HEK293 (cell line): ENCODE measurements at regions not wholly inside any gene's neighbourhood (a gene's known extent, or its start where the extent isn't known, plus 50 kb on each side); places are given as distances from the start of the nearest gene placed in this dataset.

Experiments
- CTCF ChIA-PET: fragments of 350-600 bp; formaldehyde crosslinking; extraction: SDS; loops from one replicate; lab custom pipeline; 2021; ENCODE audit warnings: antibody characterized with exemption; lab: Yijun Ruan, JAX
- POLR2A ChIA-PET: fragments of 300-600 bp; formaldehyde crosslinking; extraction: SDS; loops from one replicate; lab custom pipeline; 2020; ENCODE audit warnings: antibody characterized with exemption, inconsistent platforms; lab: Yijun Ruan, JAX
- H3K27ac ChIP-seq: fragments of 200-500 bp; sonication (Bioruptor generic); 2 replicates; pipeline ENCODE4 v1.5.1; 2014; ENCODE audit warnings: low read depth, low read length, control low read depth, inconsistent platforms; ENCODE audit errors: extremely low read depth
- H3K36me3 ChIP-seq, 2 experiments: fragments of 200-500 bp in 1 of 2; sonication (Bioruptor generic) in 1 of 2; 1 replicate in 1 of 2; 2 replicates in 1 of 2; pipeline ENCODE4 v1.5.1; 2014 to 2017; ENCODE audit warnings: inconsistent platforms in 2 of 2, low read length in 2 of 2; ENCODE audit not compliant: control insufficient read depth in 2 of 2, insufficient read depth in 1 of 2
- H3K4me1 ChIP-seq: fragments of 200-500 bp; sonication (Bioruptor generic); 2 replicates; pipeline ENCODE4 v1.5.1; 2014; ENCODE audit warnings: mild to moderate bottlenecking, low read length, inconsistent platforms; ENCODE audit not compliant: control insufficient read depth, insufficient read depth
- H3K4me3 ChIP-seq: 2 replicates; pipeline ENCODE4 v1.5.1; 2011; ENCODE audit warnings: low read depth, mild to moderate bottlenecking, control low read depth, low read length, moderate library complexity
- H3K9me3 ChIP-seq: fragments of 200-500 bp; sonication (Bioruptor generic); 2 replicates; pipeline ENCODE4 v1.5.1; 2014; ENCODE audit warnings: low read depth, low read length, inconsistent platforms; ENCODE audit not compliant: control insufficient read depth, insufficient read depth
- GLIS2 ChIP-seq: fragments of 450-650 bp; formaldehyde crosslinking; IDR thresholded peaks from 2 replicates; pipeline ENCODE4 v1.5.1; 2016; ENCODE audit warnings: missing biosample characterization, missing genetic modification characterization
- MEIS1 ChIP-seq: sonication (generic); formaldehyde crosslinking; IDR thresholded peaks from 2 replicates; pipeline ENCODE4 v1.8.1; 2022; ENCODE audit warnings: missing genetic modification reagents, mild to moderate bottlenecking, borderline replicate concordance
- PRDM1 ChIP-seq: fragments of 450-650 bp; formaldehyde crosslinking; IDR thresholded peaks from 2 replicates; pipeline ENCODE4; 2016; ENCODE audit warnings: missing biosample characterization, missing genetic modification characterization
- SP7 ChIP-seq: fragments of 450-650 bp; formaldehyde crosslinking; IDR thresholded peaks from 2 replicates; pipeline ENCODE4 v1.5.1; 2016; ENCODE audit warnings: missing biosample characterization, missing genetic modification characterization
- ZBTB21 ChIP-seq: fragments of 450-650 bp; formaldehyde crosslinking; IDR thresholded peaks from 2 replicates; pipeline ENCODE4 v1.5.1; 2017; ENCODE audit warnings: missing biosample characterization, missing genetic modification characterization
- ZFP69B ChIP-seq: fragments of 450-650 bp; formaldehyde crosslinking; IDR thresholded peaks from 2 replicates; pipeline ENCODE4 v1.5.1; 2016; ENCODE audit warnings: missing biosample characterization, missing genetic modification characterization
- ZIC2 ChIP-seq: fragments of 450-650 bp; formaldehyde crosslinking; IDR thresholded peaks from 2 replicates; pipeline ENCODE4 v1.5.1; 2016; ENCODE audit warnings: missing biosample characterization, missing genetic modification characterization
- ZNF174 ChIP-seq: fragments of 450-650 bp; formaldehyde crosslinking; IDR thresholded peaks from 2 replicates; pipeline ENCODE4 v1.5.0; 2017; ENCODE audit warnings: missing biosample characterization, mild to moderate bottlenecking, missing genetic modification characterization
- ZNF302 ChIP-seq: fragments of 450-650 bp; formaldehyde crosslinking; IDR thresholded peaks from 2 replicates; pipeline ENCODE4 v1.5.1; 2016; ENCODE audit warnings: missing biosample characterization, missing genetic modification characterization, low read depth
- ZNF394 ChIP-seq: fragments of 450-650 bp; formaldehyde crosslinking; IDR thresholded peaks from 2 replicates; pipeline ENCODE4 v1.5.1; 2016; ENCODE audit warnings: missing biosample characterization, missing genetic modification characterization, mild to moderate bottlenecking, moderate library complexity, borderline replicate concordance
- TF ChIP-seq, protein P1 (sequence below): fragments of 450-650 bp; formaldehyde crosslinking; IDR thresholded peaks from 2 replicates; pipeline ENCODE4 v1.5.1; 2017; ENCODE audit warnings: missing biosample characterization, missing genetic modification characterization
- TF ChIP-seq, protein P2 (sequence below): fragments of 450-650 bp; formaldehyde crosslinking; conservative IDR thresholded peaks from 2 replicates; pipeline ENCODE4 v1.5.1; 2016; ENCODE audit warnings: low read depth, missing biosample characterization, missing genetic modification characterization
- TF ChIP-seq, protein P3 (sequence below): fragments of 450-650 bp; formaldehyde crosslinking; IDR thresholded peaks from 2 replicates; pipeline ENCODE4 v1.5.1; 2016; ENCODE audit warnings: missing biosample characterization, missing genetic modification characterization

DNA sequence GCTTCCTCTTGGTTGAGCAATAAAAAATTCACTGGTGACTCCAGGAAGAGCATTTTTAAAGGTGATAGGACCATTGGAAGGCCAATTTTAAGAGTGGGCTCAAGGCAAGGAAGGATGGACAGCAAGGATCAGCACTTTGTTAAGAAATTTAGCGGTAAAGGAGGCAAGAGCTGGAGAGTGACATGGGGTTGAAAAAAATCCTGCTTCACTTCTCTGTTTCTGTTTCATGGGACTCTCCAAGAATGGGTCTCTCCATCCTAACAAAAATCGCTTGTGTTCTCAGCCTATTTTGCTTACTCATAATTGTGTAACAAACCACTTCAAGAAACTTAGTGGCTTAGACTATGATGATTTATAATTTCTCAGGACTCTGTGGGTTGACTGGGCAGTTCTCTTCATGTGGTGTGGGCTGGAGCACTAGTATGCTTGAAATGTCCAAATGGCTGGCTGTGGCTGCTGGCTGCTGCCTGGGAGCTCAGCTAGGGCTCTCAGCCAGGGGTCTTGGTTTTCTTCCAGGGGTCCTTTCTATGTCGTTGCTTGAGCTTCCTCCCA lies 59.8 kb upstream of the ZNRF2 start:
- Histone ChIP-seq H3K9me3 (no peaks in the 10 kb centered on the region), H3K27ac (no peak overlapping the region), H3K4me3 (no peak overlapping the region), H3K4me1 (no peaks in the 10 kb centered on the region), H3K36me3 (no peaks in the 10 kb centered on the region)
- ChIA-PET CTCF (no interaction called here), POLR2A (no interaction called here)
- TF ChIP-seq ZNF302 (no peak), ZIC2 (tag by site-specific recombination) (peak; percentile 66)

DNA sequence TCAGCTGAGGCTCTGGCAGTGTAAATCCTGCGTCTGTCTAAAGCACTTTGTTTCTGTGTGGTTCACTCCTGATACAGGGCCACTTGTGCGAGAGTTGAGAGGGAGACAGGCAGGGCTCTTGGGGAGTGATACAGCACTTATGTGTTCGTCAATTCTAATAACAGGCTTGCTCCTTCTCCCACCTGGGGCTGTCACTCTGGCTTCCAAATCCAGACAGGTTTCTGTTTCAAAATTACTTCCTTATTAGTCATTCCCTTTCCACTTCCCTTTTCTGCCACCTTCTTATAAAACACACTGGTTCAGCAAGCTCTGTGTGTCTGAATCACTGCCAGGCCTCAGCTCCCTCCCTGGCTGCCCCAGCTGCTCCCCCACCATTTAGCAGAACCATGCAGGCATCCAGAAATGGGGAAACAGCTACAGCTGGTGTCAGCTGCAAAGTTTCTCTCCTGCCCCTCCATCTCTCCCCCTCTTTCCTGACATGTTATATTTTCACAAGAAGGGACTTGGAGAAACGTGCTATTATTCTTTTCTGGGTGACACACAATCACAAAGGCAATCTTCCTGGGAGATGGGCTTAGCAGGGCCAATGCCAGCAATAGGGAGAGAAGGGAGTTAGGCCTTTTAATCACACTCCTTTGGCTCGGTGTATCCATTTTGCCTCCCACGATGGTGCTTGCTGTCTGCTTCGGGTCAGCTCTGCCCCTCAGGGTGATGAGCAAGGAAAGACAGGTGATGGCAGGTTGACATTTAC lies 58.4 kb upstream of the ZNRF2 start:
- Histone ChIP-seq H3K4me1 (no peaks in the 10 kb centered on the region), H3K36me3 (no peaks in the 10 kb centered on the region)
- POLR2A ChIA-PET: no interaction called here
- CTCF ChIA-PET: interaction anchor here (0.6 to 2.1 kb wide), 11 partner anchors 10 to 828 kb away, joined by 3 to 8 read pairs (median 3); no protein-coding TSS in a partner anchor
- TF ChIP-seq SP7 (0 out of 2 replicates have a peak, but pooled peaks have one; percentile 19), ZFP69B (tag by site-specific recombination) (no peak)
- TF ChIP-seq, all 188 proteins: peak for 1
- H3K4me3 ChIP-seq: no peak overlapping the region
- H3K9me3 ChIP-seq: no peaks in the 10 kb centered on the region
- H3K27ac ChIP-seq: no peak overlapping the region

DNA sequence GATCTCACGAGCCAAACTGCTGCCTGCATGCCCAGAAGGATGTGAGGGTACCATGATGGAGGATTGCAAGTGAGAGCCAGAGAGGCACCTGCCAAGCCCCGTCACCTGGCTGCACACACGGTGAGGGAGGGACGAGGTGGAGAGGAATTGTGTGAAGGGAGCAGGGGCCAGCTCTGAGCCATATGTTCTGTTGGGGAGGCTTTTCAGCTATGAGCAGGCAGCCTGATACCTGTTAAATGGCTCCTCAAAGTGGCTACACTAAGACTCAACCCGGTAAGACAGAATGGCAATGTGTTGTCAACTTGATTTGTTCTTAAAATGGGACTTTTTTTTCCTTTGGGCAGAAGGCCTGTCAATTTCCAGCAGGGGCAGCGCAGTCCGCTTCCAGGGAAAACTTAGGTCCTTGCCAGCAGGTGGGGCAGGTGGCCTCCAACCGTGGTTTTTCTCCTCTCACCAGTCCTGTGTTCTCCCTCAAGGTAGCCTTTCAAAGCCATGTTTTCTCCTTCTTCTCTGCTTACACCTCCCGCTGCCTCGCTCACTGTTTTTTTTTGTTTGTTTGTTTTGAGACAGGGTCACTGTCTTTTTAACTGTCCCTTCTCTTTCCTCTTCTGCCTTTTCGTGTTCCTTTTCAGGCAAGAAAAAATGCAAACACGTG lies 57.7 kb upstream of the ZNRF2 start:
- POLR2A ChIA-PET: no interaction called here
- CTCF ChIA-PET: interaction anchor here (0.6 to 2.1 kb wide), 11 partner anchors 10 to 829 kb away, joined by 3 to 8 read pairs (median 3); no protein-coding TSS in a partner anchor

DNA sequence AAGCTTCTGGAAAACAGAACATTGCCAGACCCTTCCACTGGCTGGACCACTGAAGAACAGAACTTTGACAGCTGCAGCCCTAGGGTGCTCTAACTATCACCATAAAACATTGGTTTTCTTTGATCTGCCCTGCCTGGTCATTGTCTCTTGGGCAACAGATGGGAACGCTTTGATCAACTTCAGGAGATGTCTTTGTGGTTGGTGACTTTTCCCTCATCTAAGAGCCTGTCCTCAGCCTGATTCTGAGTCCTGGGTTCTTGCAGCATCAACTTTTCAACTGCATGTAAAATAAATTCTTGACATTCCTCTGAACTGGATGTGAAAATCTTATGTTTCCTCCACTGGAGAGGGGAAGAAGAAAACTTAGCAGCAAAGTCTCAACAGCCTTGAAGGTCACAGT lies 53.1 kb upstream of the ZNRF2 start:
- ChIA-PET POLR2A (no interaction called here), CTCF (interaction anchor here (1.1 kb wide), 1 partner anchor 8 kb away, joined by 5 read pairs; no protein-coding TSS in a partner anchor)
- H3K27ac ChIP-seq: no peak overlapping the region
- H3K9me3 ChIP-seq: no peaks in the 10 kb centered on the region
- H3K36me3 ChIP-seq: no peaks in the 10 kb centered on the region
- no peaks in the 10 kb centered on the region for H3K4me1 ChIP-seq
- TF ChIP-seq MEIS1 (CRISPR knock-in tag) (no peak), PRDM1 (tag by site-specific recombination) (no peak), GLIS2 (tag by site-specific recombination) (no peak), ZNF394 (tag by site-specific recombination) (no peak)
- TF ChIP-seq, protein P1, sequence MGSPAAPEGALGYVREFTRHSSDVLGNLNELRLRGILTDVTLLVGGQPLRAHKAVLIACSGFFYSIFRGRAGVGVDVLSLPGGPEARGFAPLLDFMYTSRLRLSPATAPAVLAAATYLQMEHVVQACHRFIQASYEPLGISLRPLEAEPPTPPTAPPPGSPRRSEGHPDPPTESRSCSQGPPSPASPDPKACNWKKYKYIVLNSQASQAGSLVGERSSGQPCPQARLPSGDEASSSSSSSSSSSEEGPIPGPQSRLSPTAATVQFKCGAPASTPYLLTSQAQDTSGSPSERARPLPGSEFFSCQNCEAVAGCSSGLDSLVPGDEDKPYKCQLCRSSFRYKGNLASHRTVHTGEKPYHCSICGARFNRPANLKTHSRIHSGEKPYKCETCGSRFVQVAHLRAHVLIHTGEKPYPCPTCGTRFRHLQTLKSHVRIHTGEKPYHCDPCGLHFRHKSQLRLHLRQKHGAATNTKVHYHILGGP: no peak
- TF ChIP-seq, protein P2, sequence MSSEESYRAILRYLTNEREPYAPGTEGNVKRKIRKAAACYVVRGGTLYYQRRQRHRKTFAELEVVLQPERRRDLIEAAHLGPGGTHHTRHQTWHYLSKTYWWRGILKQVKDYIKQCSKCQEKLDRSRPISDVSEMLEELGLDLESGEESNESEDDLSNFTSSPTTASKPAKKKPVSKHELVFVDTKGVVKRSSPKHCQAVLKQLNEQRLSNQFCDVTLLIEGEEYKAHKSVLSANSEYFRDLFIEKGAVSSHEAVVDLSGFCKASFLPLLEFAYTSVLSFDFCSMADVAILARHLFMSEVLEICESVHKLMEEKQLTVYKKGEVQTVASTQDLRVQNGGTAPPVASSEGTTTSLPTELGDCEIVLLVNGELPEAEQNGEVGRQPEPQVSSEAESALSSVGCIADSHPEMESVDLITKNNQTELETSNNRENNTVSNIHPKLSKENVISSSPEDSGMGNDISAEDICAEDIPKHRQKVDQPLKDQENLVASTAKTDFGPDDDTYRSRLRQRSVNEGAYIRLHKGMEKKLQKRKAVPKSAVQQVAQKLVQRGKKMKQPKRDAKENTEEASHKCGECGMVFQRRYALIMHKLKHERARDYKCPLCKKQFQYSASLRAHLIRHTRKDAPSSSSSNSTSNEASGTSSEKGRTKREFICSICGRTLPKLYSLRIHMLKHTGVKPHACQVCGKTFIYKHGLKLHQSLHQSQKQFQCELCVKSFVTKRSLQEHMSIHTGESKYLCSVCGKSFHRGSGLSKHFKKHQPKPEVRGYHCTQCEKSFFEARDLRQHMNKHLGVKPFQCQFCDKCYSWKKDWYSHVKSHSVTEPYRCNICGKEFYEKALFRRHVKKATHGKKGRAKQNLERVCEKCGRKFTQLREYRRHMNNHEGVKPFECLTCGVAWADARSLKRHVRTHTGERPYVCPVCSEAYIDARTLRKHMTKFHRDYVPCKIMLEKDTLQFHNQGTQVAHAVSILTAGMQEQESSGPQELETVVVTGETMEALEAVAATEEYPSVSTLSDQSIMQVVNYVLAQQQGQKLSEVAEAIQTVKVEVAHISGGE (tag by site-specific recombination): no peak
- H3K4me3 ChIP-seq: no peak overlapping the region

More for the DNA sequence above, 57.7 kb upstream of the ZNRF2 start:
- H3K4me1 ChIP-seq: no peaks in the 10 kb centered on the region
- no peak overlapping the region for H3K27ac ChIP-seq
- H3K36me3 ChIP-seq: no peaks in the 10 kb centered on the region
- no peaks in the 10 kb centered on the region for H3K9me3 ChIP-seq
- no peak overlapping the region for H3K4me3 ChIP-seq
- no peak for TF ChIP-seq ZNF174 (tag by site-specific recombination)
- TF ChIP-seq, protein P3, sequence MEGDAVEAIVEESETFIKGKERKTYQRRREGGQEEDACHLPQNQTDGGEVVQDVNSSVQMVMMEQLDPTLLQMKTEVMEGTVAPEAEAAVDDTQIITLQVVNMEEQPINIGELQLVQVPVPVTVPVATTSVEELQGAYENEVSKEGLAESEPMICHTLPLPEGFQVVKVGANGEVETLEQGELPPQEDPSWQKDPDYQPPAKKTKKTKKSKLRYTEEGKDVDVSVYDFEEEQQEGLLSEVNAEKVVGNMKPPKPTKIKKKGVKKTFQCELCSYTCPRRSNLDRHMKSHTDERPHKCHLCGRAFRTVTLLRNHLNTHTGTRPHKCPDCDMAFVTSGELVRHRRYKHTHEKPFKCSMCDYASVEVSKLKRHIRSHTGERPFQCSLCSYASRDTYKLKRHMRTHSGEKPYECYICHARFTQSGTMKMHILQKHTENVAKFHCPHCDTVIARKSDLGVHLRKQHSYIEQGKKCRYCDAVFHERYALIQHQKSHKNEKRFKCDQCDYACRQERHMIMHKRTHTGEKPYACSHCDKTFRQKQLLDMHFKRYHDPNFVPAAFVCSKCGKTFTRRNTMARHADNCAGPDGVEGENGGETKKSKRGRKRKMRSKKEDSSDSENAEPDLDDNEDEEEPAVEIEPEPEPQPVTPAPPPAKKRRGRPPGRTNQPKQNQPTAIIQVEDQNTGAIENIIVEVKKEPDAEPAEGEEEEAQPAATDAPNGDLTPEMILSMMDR (tag by site-specific recombination): peak; percentile 79
- no peak for TF ChIP-seq ZBTB21 (tag by site-specific recombination)
